ENCODE measurements at regions not wholly inside any gene's neighbourhood (a gene's known extent, or its start where the extent isn't known, plus 50 kb on each side); places are given as distances from the start of the nearest gene placed in this dataset.

DNA sequence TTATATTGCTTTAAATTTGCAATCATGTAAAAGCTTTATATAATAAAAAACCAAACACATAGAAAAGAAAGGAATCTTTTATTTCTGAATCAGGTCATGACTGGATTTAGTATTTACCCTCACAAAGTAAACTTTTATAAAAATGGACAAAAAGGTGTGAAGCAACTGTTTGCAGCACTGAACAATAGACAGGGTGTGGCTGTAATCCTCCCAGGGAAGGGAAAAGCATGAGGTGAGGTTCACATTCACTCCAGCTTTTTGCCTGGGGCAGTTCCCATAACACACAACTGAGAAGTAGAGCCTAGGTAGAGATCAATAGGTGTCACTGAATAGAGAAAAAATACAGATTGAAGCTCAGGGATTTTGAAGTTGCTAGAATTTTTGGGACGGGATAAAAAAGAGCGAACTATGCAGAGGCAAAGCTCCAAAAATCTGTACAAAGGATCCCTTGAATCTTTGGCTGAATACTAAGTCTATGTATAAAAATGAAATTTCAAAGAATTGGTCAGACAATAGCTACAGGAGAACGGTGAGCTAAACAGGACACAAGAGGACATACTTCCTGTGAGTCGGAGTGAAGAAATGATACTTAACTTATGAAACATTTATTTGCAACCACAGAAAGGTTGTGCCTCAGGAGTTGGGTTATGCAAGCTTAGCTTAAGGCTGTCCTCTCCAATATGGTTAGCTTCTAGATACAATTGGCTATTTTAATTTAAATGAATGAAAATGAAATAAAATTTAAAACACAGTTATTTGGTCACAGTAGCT lies 162.0 kb upstream of the ZP4 start:
- TF ChIP-seq, protein P1, sequence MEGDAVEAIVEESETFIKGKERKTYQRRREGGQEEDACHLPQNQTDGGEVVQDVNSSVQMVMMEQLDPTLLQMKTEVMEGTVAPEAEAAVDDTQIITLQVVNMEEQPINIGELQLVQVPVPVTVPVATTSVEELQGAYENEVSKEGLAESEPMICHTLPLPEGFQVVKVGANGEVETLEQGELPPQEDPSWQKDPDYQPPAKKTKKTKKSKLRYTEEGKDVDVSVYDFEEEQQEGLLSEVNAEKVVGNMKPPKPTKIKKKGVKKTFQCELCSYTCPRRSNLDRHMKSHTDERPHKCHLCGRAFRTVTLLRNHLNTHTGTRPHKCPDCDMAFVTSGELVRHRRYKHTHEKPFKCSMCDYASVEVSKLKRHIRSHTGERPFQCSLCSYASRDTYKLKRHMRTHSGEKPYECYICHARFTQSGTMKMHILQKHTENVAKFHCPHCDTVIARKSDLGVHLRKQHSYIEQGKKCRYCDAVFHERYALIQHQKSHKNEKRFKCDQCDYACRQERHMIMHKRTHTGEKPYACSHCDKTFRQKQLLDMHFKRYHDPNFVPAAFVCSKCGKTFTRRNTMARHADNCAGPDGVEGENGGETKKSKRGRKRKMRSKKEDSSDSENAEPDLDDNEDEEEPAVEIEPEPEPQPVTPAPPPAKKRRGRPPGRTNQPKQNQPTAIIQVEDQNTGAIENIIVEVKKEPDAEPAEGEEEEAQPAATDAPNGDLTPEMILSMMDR (IDR thresholded peaks at IDR 0.05) = no peak
- TF ChIP-seq POLR2AphosphoS5 (IDR thresholded peaks at IDR 0.05) (no peak), POLR2A (IDR thresholded peaks at IDR 0.05) (no peak)

Data from sigmoid colon (tissue), 4 donors.